Rectal smooth muscle tissue (tissue), 1 donor: ENCODE measurements at regions not wholly inside any gene's neighbourhood (a gene's known extent, or its start where the extent isn't known, plus 50 kb on each side); places are given as distances from the start of the nearest gene placed in this dataset.
"Not testable (repeated sequence)": the region's sequence is repeated elsewhere in the genome, so short reads cannot be mapped to it uniquely, and the experiment has no call there.

Experiments
- H3K27ac ChIP-seq: one replicate; pipeline ENCODE4 v1.7.0; 2013; ENCODE audit warnings: low read depth, low read length, inconsistent platforms
- H3K27me3 ChIP-seq: one replicate; pipeline ENCODE4 v1.7.0; 2013; ENCODE audit warnings: low read length; ENCODE audit not compliant: control insufficient read depth, insufficient read depth
- H3K36me3 ChIP-seq: one replicate; pipeline ENCODE4 v1.7.0; 2013; ENCODE audit warnings: low read length; ENCODE audit not compliant: control insufficient read depth, insufficient read depth
- H3K4me1 ChIP-seq: one replicate; pipeline ENCODE4 v1.7.0; 2013; ENCODE audit warnings: low read length; ENCODE audit not compliant: control insufficient read depth, insufficient read depth
- H3K4me3 ChIP-seq: one replicate; pipeline ENCODE4 v1.7.0; 2013; ENCODE audit warnings: low read length
- H3K9ac ChIP-seq: one replicate; pipeline ENCODE4 v1.7.0; 2013; ENCODE audit warnings: low read length

GRCh38 chr16:22572331-22573224 lies 61.9 kb downstream of the NPIPB5 start:
- not testable (repeated sequence) for H3K4me3 ChIP-seq, H3K27ac ChIP-seq, H3K4me1 ChIP-seq, H3K36me3 ChIP-seq, H3K9ac ChIP-seq, H3K27me3 ChIP-seq

DNA sequence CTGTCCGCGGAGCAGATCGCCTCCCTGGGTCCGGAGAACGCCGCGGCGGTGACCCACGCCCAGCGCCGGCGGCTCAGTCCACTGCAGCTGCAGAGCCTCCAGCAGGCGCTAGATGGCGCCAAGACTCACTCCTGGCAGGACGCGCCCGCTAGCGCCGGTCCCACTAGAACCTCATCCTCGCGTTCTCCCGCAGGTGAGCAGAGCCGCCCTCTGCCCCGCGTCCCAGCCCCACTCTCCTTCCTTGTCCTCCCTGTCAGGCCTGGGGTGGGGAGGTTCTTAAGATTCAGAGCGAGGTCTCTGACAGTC lies 62.5 kb downstream of the NPIPB5 start:
- not testable (repeated sequence) for H3K9ac ChIP-seq, H3K36me3 ChIP-seq, H3K4me3 ChIP-seq, H3K27me3 ChIP-seq, H3K27ac ChIP-seq, H3K4me1 ChIP-seq

DNA sequence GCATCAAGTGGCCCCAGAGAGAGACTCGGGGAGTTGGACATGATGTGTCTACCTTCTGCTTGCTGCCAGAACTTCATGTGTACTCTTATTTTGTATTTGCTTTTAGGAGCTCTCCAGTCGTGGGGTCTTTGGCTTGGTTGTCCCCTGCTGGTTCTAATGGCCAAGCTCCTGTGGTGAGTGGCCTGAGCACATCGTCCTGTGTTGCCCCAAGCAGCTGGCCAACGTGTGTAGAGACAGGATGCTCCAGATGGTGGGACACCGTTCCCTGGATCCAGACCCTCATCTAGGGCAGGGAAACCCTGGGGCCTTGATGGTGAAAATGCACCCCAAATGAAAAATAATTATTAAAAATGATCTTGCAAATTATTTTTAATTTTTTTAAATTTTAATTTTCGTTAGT lies 65.8 kb downstream of the NPIPB5 start:
- H3K27me3 ChIP-seq, H3K36me3 ChIP-seq, H3K4me1 ChIP-seq, H3K4me3 ChIP-seq, H3K27ac ChIP-seq, H3K9ac ChIP-seq: not testable (repeated sequence)

DNA sequence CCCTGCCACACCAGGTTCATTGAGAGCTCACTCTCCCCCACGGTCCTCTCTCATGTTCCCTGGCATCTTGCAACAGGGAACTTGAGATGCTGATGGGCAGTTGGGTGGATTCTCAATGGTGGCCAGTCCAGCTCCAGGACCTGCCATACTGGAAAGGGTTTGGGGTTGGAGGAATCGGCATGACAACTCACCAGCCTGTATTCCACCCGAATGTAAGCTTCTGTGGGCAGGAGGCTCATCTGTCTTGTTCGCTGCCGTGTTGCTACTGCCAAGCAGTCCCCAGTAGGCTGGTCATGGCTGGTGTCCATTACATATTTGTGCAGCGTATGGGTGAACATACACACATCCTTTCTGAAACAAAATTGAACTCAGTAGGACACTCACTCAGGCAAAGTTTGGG lies 72.5 kb downstream of the NPIPB5 start:
- H3K9ac ChIP-seq, H3K4me1 ChIP-seq, H3K36me3 ChIP-seq, H3K27ac ChIP-seq, H3K27me3 ChIP-seq, H3K4me3 ChIP-seq: not testable (repeated sequence)

- not testable (repeated sequence) for H3K27me3 ChIP-seq, H3K36me3 ChIP-seq, H3K27ac ChIP-seq, H3K4me3 ChIP-seq, H3K4me1 ChIP-seq, H3K9ac ChIP-seq
Observed at GRCh38 chr16:22584459-22584858, 73.8 kb downstream of the NPIPB5 start.

DNA sequence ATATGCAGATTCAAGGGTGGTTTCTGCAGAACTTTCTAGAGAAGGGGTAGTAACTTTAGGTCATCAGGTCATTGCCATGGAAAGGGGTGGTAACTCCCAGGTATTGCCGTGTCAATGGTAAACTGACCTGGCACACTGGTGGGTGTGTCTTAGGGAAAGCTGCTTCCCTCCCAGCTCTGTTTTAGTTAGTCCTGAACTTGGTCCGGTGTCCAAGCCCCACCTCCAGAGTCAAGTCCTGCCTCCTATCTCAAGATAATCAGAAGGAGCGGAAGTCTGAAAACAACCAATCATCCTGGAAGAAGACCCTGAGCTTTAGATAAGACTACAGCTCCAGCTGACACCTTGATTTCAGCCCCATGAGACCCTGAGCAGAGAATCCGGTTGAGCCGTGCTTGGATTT lies 74.2 kb downstream of the NPIPB5 start:
- not testable (repeated sequence) for H3K9ac ChIP-seq, H3K27me3 ChIP-seq, H3K4me3 ChIP-seq, H3K36me3 ChIP-seq, H3K27ac ChIP-seq, H3K4me1 ChIP-seq

- H3K36me3 ChIP-seq, H3K27ac ChIP-seq, H3K4me1 ChIP-seq, H3K9ac ChIP-seq, H3K4me3 ChIP-seq, H3K27me3 ChIP-seq: not testable (repeated sequence)
Observed at GRCh38 chr16:22585431-22585830, 74.7 kb downstream of the NPIPB5 start.

DNA sequence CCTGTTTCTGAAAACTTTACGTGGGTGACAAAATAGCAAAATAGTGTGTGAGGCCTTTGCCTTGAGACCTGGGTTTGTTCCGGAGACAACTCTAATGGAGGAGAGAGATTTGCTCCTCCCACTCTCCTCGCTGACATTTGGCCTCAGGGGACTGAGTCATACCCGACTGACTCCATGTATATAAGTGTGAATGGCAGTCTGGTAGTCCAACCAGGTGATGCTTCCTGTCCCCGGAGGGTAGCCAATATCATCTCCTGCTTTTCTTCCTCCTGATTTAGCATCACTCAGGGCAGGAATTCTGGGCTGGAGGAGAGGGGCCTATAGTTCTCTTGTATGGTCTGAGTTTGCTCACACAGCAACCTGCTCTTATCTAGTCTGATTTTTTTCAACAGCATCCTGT lies 76.0 kb downstream of the NPIPB5 start:
- not testable (repeated sequence) for H3K9ac ChIP-seq, H3K27ac ChIP-seq, H3K4me1 ChIP-seq, H3K4me3 ChIP-seq, H3K27me3 ChIP-seq, H3K36me3 ChIP-seq

DNA sequence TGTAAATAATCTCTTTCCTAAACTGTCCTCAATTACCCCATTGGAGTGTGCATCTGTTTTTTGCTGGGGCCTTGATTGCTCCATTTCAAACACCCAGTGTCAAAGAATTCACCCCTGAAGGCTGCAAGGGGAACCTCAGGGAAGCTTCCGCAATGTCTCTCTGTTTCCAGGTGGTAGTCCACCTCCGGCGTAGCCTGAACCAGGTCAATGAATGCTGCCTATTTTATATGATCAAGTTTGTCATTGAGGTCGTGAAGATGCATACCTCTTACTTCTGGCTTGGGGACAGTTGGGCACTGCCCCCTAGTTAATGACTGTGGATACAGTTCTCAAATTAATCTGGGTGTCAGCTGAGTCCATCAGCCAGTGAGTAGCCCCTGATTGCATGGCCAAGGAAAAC lies 79.1 kb downstream of the NPIPB5 start:
- H3K27me3 ChIP-seq, result not testable (repeated sequence)

DNA sequence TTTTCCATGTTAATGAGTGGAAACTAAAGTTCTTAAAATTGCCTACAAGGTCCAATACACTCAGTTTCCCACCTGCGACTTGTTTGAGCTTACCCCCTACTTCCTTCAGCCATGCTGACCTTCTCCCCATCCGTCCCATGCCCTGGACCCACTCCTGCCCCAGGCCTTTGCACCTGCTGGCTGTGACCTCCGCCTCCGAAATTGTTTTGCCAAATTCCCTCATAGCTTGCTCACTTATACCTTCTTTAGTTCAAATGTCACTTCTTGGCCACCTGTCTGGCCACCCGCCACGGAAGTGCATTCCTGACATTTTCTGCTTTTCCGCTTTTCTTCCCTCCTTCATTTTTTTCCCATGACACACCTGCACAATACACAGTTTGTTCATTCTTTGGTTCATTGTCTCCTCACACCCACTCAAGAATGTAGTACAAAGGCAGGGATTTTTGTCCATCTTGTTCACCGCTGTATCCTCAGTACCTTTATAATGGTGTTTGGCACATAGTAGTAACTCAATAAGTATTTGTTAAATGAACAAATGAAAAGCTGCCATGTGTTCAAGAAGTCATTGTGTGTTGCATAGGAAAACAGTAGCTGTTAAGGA lies 85.9 kb downstream of the NPIPB5 start:
- H3K36me3 ChIP-seq, H3K4me3 ChIP-seq, H3K27me3 ChIP-seq, H3K27ac ChIP-seq, H3K4me1 ChIP-seq, H3K9ac ChIP-seq: not testable (repeated sequence)

More for the DNA sequence above, 79.1 kb downstream of the NPIPB5 start:
- not testable (repeated sequence) for H3K36me3 ChIP-seq, H3K9ac ChIP-seq, H3K4me3 ChIP-seq, H3K27ac ChIP-seq, H3K4me1 ChIP-seq

- not testable (repeated sequence) for H3K27ac ChIP-seq, H3K4me3 ChIP-seq, H3K4me1 ChIP-seq
Observed at GRCh38 chr16:22603744-22604143, 93.1 kb downstream of the NPIPB5 start.

GRCh38 chr16:22606619-22607018 lies 95.9 kb downstream of the NPIPB5 start:
- not testable (repeated sequence) for H3K4me1 ChIP-seq, H3K27ac ChIP-seq, H3K27me3 ChIP-seq, H3K9ac ChIP-seq, H3K36me3 ChIP-seq, H3K4me3 ChIP-seq

More at GRCh38 chr16:22603744-22604143, 93.1 kb downstream of the NPIPB5 start:
- H3K27me3 ChIP-seq, H3K9ac ChIP-seq, H3K36me3 ChIP-seq: not testable (repeated sequence)

- not testable (repeated sequence) for H3K27me3 ChIP-seq, H3K4me3 ChIP-seq, H3K36me3 ChIP-seq, H3K9ac ChIP-seq, H3K27ac ChIP-seq, H3K4me1 ChIP-seq
Observed at GRCh38 chr16:22609798-22610197, 99.1 kb downstream of the NPIPB5 start.
